HCEC 1CT (cell line): ENCODE measurements at regions not wholly inside any gene's neighbourhood (a gene's known extent, or its start where the extent isn't known, plus 50 kb on each side); places are given as distances from the start of the nearest gene placed in this dataset.
"Not testable (repeated sequence)": the region's sequence is repeated elsewhere in the genome, so short reads cannot be mapped to it uniquely, and the experiment has no call there.

ENCODE experiments used
- DNase-seq: peaks from one replicate; pipeline ENCODE4 v3.0.0-alpha.2; 2017

GRCh38 chr2:133986881-133987795, 266.7 kb upstream of the MGAT5 start:
- DNase-seq, result no peak

- DNase-seq, result no peak
Measured at GRCh38 chr2:133988316-133988891, 265.5 kb upstream of the MGAT5 start.

DNA sequence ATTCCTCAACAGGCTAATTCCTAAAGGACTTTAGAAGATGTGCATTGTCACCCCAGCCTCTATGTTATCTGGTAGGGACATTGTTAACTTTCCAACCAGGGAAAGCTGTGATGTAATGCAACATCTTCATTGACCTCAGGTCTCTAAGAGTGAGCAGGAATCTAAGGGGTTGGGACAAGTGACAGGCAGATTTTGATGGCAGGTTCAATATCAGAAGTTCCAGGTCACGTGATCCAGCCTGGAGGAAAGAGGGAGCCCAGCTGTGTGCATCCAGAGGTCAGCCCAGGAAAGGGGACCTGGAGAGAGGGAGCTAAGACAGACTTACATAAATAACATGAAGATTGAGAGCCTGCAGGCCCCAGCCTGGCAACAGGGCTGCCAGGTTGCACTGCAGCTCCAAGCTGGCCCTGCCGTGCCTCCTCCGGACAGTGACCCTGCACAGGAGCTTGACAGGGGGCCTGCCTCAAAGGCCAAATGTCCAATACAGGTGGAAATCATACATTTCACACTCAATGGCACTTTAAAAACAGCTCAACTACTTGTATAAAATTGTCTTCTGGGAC, 262.2 kb upstream of the MGAT5 start:
- DNase-seq, result no peak

DNA sequence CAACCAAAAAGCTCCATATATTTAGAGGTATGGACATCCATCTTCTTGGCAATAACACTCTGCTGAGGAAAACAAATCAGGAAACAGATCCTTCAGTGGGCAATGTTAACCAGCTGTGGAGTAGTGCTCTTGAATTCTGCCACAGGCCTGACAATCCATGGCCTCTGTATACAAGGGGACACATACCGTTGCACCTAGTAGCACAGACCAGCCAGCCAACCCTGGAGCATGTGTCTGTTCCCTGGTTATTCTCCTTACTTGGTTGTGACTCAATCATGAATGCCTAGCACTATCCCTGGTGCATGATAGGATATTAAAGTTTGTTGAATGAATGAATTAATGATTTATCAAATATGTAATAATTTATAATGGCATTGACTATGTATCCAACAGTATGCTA, 261.4 kb upstream of the MGAT5 start:
- no peak for DNase-seq

DNA sequence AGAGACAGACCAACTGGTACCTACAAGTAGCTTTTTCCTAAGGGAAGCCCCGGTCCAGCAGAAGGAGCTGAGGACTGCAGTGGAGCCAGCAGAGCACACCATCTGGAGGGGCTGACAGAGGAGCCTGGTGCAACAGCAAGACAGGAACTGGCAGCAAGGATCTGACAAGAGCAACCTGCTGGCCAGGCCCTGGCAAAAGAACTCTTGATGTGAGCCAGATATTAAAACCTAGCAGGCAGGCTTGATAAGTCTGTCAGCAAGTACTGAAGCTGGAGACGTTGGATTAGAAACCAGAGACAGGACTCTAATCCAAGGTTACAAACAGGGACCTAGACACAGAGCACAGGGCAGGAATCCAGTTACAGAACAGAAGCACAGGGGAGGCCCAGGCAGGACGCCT, 260.7 kb upstream of the MGAT5 start:
- no peak for DNase-seq

DNA sequence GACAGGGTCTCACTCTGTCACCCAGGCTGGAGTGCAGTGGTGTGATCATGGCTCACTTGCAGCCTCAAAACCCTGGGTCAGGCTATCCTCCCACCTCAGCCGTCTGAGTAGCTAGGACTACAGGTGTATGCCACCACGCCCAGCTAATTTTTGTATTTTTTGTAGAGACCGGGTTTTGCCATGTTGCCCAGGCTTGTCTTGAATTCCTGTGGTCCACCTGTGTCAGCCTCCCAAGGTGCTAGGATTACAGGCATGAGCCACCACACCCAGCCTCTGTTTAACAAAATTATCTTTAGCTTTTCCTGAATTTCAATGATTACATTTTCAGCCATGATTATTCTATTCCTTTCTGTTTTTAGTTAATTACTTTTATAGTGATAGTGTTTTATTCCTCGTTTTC, 255.1 kb upstream of the MGAT5 start:
- not testable (repeated sequence) for DNase-seq

DNA sequence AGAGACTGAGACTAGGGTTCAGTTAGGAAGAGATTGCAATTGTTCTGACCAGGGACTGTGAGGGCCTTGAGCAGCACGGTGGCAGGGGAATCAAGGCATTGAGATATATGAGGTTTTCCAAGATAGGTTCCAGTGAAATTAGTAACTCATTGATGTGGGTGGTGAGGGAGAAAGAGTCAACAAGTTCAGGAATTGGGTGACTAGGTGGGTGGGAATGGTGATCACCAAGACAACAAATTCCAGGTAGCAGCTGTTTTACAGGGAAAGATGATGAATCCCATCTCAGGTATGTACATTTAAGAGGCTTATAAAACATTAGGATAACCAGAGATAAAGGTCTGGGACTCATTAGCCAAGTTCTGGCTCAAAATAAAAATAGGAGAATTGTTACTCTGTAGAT, 251.5 kb upstream of the MGAT5 start:
- no peak for DNase-seq

DNA sequence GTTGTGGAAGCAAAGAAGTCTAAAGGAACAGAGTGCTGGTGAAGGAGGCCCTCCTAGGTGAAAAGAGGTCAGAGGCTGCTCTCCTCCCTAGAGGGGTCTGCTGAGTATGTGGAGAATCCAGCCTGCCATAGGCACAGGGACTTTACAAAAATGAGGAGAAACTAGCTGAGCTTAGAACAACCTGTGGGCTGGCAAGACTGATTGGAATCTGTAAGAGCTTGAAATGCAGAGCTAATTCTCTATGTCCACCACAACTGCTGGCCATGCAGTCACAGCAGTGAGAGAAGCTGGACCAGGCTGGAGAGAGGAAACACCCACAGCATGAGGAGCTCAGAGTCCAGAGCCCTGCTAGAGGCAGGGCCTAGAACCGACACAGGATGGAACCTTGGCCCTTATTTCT, 251.0 kb upstream of the MGAT5 start:
- no peak for DNase-seq

GRCh38 chr2:134004467-134004866, 249.4 kb upstream of the MGAT5 start:
- no peak for DNase-seq

- DNase-seq, result no peak
Measured at GRCh38 chr2:134008837-134009236, 245.0 kb upstream of the MGAT5 start.

GRCh38 chr2:134009440-134009839, 244.4 kb upstream of the MGAT5 start:
- DNase-seq, result no peak

DNA sequence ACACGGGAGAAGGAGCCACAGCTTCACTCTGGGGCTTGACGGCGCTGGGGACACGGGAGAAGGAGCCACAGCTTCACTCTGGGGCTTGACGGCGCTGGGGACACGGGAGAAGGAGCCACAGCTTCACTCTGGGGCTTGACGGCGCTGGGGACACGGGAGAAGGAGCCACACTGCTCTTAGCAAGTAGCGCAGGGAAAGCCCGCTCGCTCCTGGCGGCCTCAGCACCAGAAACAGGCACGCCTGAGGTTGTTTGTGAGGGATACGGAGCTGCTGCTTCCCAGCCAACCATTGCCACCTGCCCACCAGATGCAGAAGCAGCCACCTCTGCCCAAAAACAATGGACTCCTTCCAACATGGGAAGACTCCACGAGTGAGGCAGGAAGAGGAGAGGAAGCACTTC, 244.0 kb upstream of the MGAT5 start:
- DNase-seq, result not testable (repeated sequence)

GRCh38 chr2:134011936-134012586, 241.8 kb upstream of the MGAT5 start:
- DNase-seq, result no peak

GRCh38 chr2:134014196-134014960, 239.5 kb upstream of the MGAT5 start:
- DNase-seq, result peak; percentile 59

- no peak for DNase-seq
Measured at GRCh38 chr2:134019871-134020270, 234.0 kb upstream of the MGAT5 start.

DNA sequence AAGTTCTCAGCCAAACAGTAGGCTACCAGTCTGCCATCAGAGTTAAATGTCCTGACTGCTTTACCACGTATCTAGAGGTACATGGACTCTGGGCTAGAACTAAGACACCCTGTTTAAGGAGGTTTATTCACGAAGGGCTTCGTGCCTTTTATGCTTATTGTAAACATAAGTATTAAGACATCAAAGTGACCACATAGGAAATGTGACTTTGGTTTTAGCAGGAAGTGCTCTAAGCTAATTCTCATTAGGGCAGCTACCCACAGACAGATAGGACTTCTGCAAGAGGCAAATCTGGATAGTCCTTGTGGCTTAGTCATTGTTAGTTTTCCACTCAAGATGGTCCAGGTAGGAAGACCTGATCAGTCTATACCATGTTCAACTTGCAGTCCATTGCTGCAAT, 233.3 kb upstream of the MGAT5 start:
- no peak for DNase-seq

DNA sequence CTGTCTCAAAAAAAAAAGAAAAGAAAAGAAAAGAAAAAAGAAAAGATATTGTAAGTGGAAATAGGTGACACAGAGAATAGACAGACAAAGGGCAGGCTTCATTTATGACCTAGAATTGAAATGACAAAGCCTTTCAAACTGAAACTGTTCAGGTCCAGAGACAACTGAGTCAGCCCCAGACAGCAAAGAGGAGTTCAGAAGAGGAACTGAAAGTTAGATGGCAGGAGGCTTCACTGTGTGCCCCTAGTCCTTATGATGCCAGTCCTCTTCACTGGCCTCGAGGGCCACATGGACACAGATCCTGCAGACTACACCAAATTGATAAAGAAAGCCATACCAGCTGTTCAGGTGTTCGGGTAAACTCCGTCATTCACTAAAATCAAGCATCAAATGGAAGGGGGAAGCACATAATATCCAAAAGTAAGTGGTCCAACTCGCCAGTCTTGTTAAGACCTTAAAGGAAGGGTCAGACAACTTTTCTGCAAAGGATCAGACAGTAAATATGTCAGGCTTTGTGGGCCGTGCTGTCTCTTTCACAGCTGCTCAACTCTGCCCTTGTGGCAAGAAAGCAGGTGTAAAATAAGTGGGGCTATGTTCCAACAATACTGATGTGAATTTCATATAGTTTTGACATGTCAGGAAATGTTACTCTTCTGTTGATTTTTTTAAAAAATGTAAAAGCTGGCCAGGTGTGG, 231.9 kb upstream of the MGAT5 start:
- no peak for DNase-seq

DNA sequence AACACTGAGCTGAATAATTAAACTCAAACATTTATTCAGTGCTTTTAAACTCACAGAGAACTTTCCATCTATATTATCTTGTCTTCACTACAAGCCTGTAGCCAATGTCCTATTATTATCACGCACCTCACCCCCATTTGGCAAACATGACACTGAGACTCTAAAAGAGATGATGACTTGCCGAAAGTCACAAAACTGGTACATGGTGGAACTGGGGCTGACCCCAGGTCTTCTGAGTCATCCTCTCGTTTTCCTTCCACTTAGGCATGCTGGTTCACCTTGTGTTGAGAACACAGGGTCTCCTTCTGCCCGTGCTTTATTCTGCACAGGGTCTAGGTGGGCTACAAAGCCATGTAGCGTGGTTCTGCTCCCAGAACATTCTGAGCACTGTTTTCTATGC, 230.0 kb upstream of the MGAT5 start:
- no peak for DNase-seq

DNA sequence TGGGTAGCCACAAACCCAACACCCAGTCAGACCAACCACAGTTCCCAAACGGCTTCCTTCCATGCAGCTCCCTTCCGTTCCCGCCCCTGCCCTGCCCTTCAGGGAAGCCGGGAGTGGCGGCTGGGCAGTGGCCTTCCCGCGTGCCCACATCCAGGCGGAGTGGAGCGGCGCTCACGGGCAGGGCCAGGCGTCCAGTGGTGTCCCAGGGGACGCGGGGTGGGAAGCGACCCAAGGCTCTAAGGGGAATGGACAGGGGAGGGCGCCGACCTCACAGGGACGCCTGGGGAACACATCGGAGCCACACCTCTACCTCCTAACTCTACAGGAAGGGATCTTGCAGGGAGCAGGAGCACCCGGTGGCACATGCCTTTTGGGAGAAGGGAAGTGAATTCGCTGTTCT, 225.9 kb upstream of the MGAT5 start:
- no peak for DNase-seq

- no peak for DNase-seq
Measured at GRCh38 chr2:134029418-134029817, 224.5 kb upstream of the MGAT5 start.

DNA sequence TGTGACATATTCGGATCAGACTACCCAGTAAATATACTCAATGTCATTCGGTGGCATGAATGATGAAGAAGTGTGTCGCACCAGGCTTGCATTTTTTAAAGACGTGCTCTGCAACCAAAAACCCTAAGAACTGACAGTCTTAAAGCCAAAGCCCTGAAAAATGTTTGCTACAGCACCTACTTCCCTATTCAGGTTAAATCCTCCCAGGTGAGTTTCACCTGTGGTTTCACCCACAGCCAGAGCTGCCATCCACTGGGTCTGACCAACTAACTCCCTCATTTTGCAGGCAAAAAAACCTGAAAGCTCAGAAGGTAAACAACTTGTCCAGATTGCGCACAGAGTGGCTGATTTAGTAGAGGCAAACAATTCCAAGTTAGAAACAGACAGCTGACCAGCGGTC, 222.3 kb upstream of the MGAT5 start:
- no peak for DNase-seq
